ENCODE measurements at regions not wholly inside any gene's neighbourhood (a gene's known extent, or its start where the extent isn't known, plus 50 kb on each side); places are given as distances from the start of the nearest gene placed in this dataset.

DNA sequence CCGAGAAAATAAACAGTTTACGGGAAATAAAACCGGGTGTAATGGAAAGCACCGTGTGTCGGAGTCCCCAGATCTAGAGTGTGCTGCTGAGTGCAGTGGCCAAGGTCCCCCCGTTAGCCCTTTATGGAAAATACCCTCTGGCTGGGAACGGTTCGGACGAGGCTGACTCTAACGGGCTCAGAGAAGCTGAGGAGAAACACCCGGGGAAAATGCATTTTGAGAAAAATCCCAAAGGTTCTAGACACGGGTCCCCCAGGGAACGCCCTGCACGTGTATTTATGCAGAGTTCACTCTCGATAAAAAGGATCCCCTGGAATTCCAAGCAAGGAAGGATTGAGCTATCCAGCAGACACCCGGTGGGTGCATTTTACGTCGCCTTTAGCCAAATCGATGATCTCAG lies 177.2 kb downstream of the CRLF2 start:
- H3K27me3 ChIP-seq (ENCODE audit: insufficient read depth in 3 of 3, low read length in 2 of 3): no peaks in the 10 kb centered on the region
- 53 to 65% (median 64%) methylated on average over 19 of the region's 19 CpGs for whole genome bisulfite sequencing, 3 donors
- ATAC-seq (no peak), DNase-seq (no peak)
- no peaks in the 10 kb centered on the region for H3K36me3 ChIP-seq (ENCODE audit: insufficient read depth in 1 of 2, low read depth in 1 of 2)
- H3K4me1 ChIP-seq: no peaks in the 10 kb centered on the region
- intact Hi-C loops (cut with DNase I): no loop called here
- H3K9me3 ChIP-seq: peaks cover 17% of the 10 kb centered on the region
- no peak overlapping the region for H3K27ac ChIP-seq
- H3K4me3 ChIP-seq: no peak overlapping the region
- TF ChIP-seq, protein P1, sequence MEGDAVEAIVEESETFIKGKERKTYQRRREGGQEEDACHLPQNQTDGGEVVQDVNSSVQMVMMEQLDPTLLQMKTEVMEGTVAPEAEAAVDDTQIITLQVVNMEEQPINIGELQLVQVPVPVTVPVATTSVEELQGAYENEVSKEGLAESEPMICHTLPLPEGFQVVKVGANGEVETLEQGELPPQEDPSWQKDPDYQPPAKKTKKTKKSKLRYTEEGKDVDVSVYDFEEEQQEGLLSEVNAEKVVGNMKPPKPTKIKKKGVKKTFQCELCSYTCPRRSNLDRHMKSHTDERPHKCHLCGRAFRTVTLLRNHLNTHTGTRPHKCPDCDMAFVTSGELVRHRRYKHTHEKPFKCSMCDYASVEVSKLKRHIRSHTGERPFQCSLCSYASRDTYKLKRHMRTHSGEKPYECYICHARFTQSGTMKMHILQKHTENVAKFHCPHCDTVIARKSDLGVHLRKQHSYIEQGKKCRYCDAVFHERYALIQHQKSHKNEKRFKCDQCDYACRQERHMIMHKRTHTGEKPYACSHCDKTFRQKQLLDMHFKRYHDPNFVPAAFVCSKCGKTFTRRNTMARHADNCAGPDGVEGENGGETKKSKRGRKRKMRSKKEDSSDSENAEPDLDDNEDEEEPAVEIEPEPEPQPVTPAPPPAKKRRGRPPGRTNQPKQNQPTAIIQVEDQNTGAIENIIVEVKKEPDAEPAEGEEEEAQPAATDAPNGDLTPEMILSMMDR (IDR thresholded peaks at IDR 0.05): no peak

DNA sequence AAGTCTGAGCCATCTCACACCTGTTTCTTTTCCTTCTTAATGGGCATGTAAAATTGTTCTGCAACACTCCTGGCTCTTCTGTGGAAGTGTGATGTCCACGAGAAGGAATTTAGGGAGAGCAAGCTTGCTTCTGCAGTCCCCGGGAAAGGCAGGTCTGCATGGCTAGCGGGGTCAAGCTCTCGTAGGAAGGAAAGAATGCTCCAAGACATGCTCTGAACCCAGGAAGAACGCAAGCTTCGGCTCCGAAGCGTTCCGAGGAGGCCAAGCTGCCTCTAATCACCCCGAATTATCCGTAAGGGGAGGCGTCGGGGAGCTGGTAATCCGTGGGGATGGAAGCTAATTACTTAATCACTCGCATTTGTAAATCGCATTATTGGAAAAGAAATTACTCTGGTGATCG lies 177.7 kb downstream of the CRLF2 start:
- Histone ChIP-seq H3K4me3 (no peak overlapping the region), H3K9me3 (peaks cover 17% of the 10 kb centered on the region), H3K36me3 (ENCODE audit: insufficient read depth in 1 of 2, low read depth in 1 of 2) (no peaks in the 10 kb centered on the region), H3K4me1 (no peaks in the 10 kb centered on the region), H3K27ac (no peak overlapping the region), H3K27me3 (ENCODE audit: insufficient read depth in 3 of 3, low read length in 2 of 3) (no peaks in the 10 kb centered on the region)
- intact Hi-C loops (cut with DNase I): no loop called here
- WGBS, 3 donors: 64 to 74% (median 71%) methylated on average over 17 of the region's 17 CpGs
- DNase-seq (no peak), ATAC-seq (no peak)
- TF ChIP-seq, protein P1 (IDR thresholded peaks at IDR 0.05): no peak

DNA sequence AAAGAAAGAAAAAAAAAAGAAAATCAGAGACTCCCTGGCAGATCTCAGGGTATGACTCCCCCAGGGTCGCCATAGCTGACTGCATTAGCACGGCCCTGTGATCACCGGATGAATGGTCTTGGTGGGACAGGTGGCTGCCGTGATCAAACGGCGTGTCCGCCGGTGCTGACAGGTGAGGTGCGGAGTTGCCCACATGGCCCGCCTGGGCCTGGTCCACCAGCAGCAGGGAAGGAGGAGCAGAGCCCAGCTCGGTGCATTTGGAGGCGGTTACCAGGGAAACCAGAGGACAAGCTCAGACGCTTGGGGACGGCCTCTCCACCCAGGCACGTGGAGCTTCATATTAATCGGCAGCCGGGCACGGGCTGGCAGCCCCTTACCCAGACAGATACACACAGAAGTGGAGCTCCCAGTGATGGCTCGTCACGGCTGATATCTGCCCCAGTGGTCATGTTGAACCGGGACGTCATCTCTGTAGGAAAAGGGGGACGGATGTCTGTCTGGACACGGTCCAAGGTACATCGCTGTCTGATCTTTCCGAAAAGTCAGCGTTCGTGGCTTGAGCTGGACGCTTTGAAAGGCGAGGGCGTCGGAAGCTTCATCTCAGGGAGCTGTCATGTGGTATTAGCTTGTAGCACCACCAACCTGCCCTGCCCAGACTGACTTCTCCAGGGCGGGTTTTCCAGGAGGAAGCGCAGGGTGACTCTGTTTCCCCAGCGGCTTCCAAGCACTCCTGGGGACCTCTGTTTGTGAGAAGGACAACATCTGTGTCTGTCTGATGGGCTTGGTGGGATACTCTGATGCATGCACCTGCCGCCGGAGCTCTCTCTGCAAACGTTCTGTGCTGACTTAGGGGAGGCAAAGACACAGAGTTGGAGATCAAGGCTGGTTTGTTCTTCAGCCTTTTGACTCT lies 180.7 kb downstream of the CRLF2 start:
- TF ChIP-seq, protein P1 (IDR thresholded peaks at IDR 0.05): no peak
- Histone ChIP-seq H3K4me1 (no peaks in the 10 kb centered on the region), H3K9me3 (peaks cover 9% of the 10 kb centered on the region), H3K27me3 (ENCODE audit: insufficient read depth in 3 of 3, low read length in 2 of 3) (no peaks in the 10 kb centered on the region), H3K36me3 (ENCODE audit: insufficient read depth in 1 of 2, low read depth in 1 of 2) (no peaks in the 10 kb centered on the region), H3K4me3 (no peak overlapping the region), H3K27ac (no peak overlapping the region)
- 72 to 77% (median 72%) methylated on average over 38 of the region's 38 CpGs for WGBS, 3 donors
- intact Hi-C loops (cut with DNase I): no loop called here
- DNase-seq (no peak), ATAC-seq (no peak)

DNA sequence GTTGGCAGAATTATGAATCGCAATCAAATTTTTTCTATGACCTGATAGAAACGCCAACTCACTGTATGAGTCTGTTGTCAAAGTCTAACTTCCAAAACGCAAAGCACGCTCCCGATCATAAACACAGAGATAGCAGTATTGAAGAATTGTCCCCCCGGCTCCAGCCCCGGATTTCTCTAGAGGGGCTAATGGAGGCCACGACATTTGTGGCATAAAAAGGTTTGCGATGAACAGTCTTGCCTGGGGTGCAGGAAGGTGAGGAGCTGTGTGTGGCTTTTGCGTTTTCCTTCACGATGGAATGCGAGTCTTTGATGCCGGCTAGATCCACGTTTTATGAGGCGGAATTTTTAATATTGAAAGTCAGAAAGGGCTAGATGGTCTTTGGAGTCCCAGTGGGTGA lies 183.0 kb downstream of the CRLF2 start:
- intact Hi-C loops (cut with DNase I): no loop called here
- WGBS, 3 donors: 82 to 85% (median 83%) methylated on average over 15 of the region's 15 CpGs

More for the DNA sequence above, 183.0 kb downstream of the CRLF2 start:
- H3K4me3 ChIP-seq: no peak overlapping the region
- DNase-seq (no peak), ATAC-seq (no peak)
- H3K27ac ChIP-seq: no peak overlapping the region
- peaks cover under 1% of the 10 kb centered on the region for H3K9me3 ChIP-seq
- no peaks in the 10 kb centered on the region for H3K36me3 ChIP-seq (ENCODE audit: insufficient read depth in 1 of 2, low read depth in 1 of 2)
- peaks cover 0 to 4% (median 0%) of the 10 kb centered on the region in 3 donors for H3K27me3 ChIP-seq (ENCODE audit: insufficient read depth in 3 of 3, low read length in 2 of 3)
- no peaks in the 10 kb centered on the region for H3K4me1 ChIP-seq
- TF ChIP-seq, protein P1 (IDR thresholded peaks at IDR 0.05): no peak
